CD4-positive, alpha-beta T cell (primary cell): ENCODE measurements at regions not wholly inside any gene's neighbourhood (a gene's known extent, or its start where the extent isn't known, plus 50 kb on each side); places are given as distances from the start of the nearest gene placed in this dataset.

Experiments used
- ATAC-seq: fragments of 200-7000 bp; cut with Tn5 transposase; one replicate; pipeline ENCODE4 v1.10.0; 2022; ENCODE audit warnings: mild to moderate bottlenecking; ENCODE audit not compliant: poor library complexity
- CTCF ChIA-PET: fragments of 350-600 bp; sonication (Branson Sonifier 250); formaldehyde crosslinking; loops from one replicate; lab custom pipeline; 2021; ENCODE audit warnings: antibody characterized with exemption, inconsistent platforms; lab: Charles Lee
- POLR2A ChIA-PET: fragments of 350-600 bp; sonication (Branson Sonifier 250); formaldehyde crosslinking; loops from one replicate; lab custom pipeline; 2021; ENCODE audit warnings: antibody characterized with exemption, inconsistent platforms; lab: Charles Lee
- DNase-seq, 14 experiments: peaks; one replicate each; pipeline ENCODE4 v3.0.0-alpha.2; 2013 to 2020; ENCODE audit warnings: mixed read lengths in 2 of 14
- H3K27ac ChIP-seq, 2 donors: one replicate each; pipeline versions ENCODE4 v1.5.1 to v1.7.0; 2013; ENCODE audit warnings: low read length in 2 of 2, low read depth in 1 of 2, mild to moderate bottlenecking in 1 of 2
- H3K27me3 ChIP-seq, 2 experiments: 1 replicate in 1 of 2; 2 replicates in 1 of 2; pipeline versions ENCODE4 v1.6.1 to v1.7.0; 2013; ENCODE audit warnings: low read length in 2 of 2, control low read depth in 1 of 2, mild to moderate bottlenecking in 1 of 2, moderate library complexity in 1 of 2; ENCODE audit not compliant: insufficient read depth in 2 of 2, control insufficient read depth in 1 of 2
- H3K36me3 ChIP-seq: one replicate; pipeline ENCODE4 v1.6.1; 2013; ENCODE audit warnings: low read length, control low read depth; ENCODE audit not compliant: insufficient read depth
- H3K4me1 ChIP-seq: one replicate; pipeline ENCODE4 v1.6.1; 2013; ENCODE audit warnings: low read length, control low read depth; ENCODE audit not compliant: insufficient read depth
- H3K4me3 ChIP-seq: one replicate; pipeline ENCODE4 v1.5.1; 2013; ENCODE audit warnings: mild to moderate bottlenecking, low read length, moderate library complexity
- H3K9me3 ChIP-seq, 2 experiments: 1 replicate in 1 of 2; 2 replicates in 1 of 2; pipeline versions ENCODE4 v1.6.1 to v1.7.0; 2013; ENCODE audit warnings: low read length in 2 of 2, mild to moderate bottlenecking in 2 of 2, control low read depth in 1 of 2, moderate library complexity in 1 of 2; ENCODE audit not compliant: control insufficient read depth in 1 of 2, insufficient read depth in 1 of 2
- H3K27ac Mint-ChIP-seq: one replicate; pipeline ENCODE4 v1.8.0; 2020; ENCODE audit warnings: mixed read lengths
- H3K27me3 Mint-ChIP-seq: one replicate; pipeline ENCODE4 v1.8.0; 2021; ENCODE audit warnings: mixed read lengths
- H3K36me3 Mint-ChIP-seq: one replicate; pipeline ENCODE4 v1.8.0; 2021; ENCODE audit warnings: low read depth, mixed read lengths
- H3K4me1 Mint-ChIP-seq: one replicate; pipeline ENCODE4 v1.8.0; 2021; ENCODE audit warnings: low read depth, mixed read lengths
- H3K4me3 Mint-ChIP-seq: one replicate; pipeline ENCODE4 v1.8.0; 2020; ENCODE audit warnings: mild to moderate bottlenecking, mixed read lengths
- H3K9me3 Mint-ChIP-seq: one replicate; pipeline ENCODE4 v1.8.0; 2020; ENCODE audit warnings: mixed read lengths
- CTCF ChIP-seq: fragments of 200-600 bp; IDR thresholded peaks from one replicate; pipeline ENCODE4 v1.8.0; 2022; ENCODE audit warnings: antibody characterized with exemption, mild to moderate bottlenecking
- intact Hi-C, 2 experiments: fragments of 100-400 bp; cut with DNase I in 1 of 2; cut with micrococcal nuclease in 1 of 2; formaldehyde crosslinking; loops; one replicate each; pipeline versions ENCODE4 v1.15.1 to v1.9.0; 2023 to 2025; cut with DNase I, micrococcal nuclease

- ATAC-seq (no peak), DNase-seq (no peak)
- Mint-ChIP-seq H3K4me3 (no peak overlapping the region), H3K27me3 (no peaks in the 10 kb centered on the region), H3K4me1 (no peaks in the 10 kb centered on the region), H3K27ac (no peak overlapping the region), H3K9me3 (peaks cover 2% of the 10 kb centered on the region), H3K36me3 (no peaks in the 10 kb centered on the region)
- Histone ChIP-seq H3K36me3 (no peaks in the 10 kb centered on the region), H3K4me1 (no peaks in the 10 kb centered on the region), H3K4me3 (no peak overlapping the region), H3K27ac (no peak overlapping the region), H3K27me3 (no peaks in the 10 kb centered on the region), H3K9me3 (peaks cover 0 to 5% of the 10 kb centered on the region in 2 experiments)
- CTCF ChIA-PET: no interaction called here
- POLR2A ChIA-PET: no interaction called here
- intact Hi-C loops: loop anchor here in 1 of 2 experiments (10.0 kb wide), 1 partner anchor 61 kb away; no protein-coding TSS in a partner anchor
- TF ChIP-seq CTCF: no peak
These were observed 138.2 kb upstream of the BRINP3 start for GRCh38 chr1:190615818-190616217.

- DNase-seq (no peak), ATAC-seq (no peak)
- H3K4me1 ChIP-seq: no peaks in the 10 kb centered on the region
- no peak overlapping the region for H3K4me3 Mint-ChIP-seq
- H3K27ac ChIP-seq: no peak overlapping the region
- no peaks in the 10 kb centered on the region for H3K27me3 Mint-ChIP-seq
- peaks cover 2% of the 10 kb centered on the region for H3K9me3 Mint-ChIP-seq
- no peaks in the 10 kb centered on the region for H3K4me1 Mint-ChIP-seq
- H3K27ac Mint-ChIP-seq: no peak overlapping the region
- no peak for TF ChIP-seq CTCF
- POLR2A ChIA-PET: no interaction called here
- H3K4me3 ChIP-seq: no peak overlapping the region
- intact Hi-C loops: loop anchor here in 1 of 2 experiments (10.0 kb wide), 1 partner anchor 61 kb away; no protein-coding TSS in a partner anchor
- peaks cover 0 to 5% of the 10 kb centered on the region in 2 experiments for H3K9me3 ChIP-seq
- H3K36me3 ChIP-seq: no peaks in the 10 kb centered on the region
- CTCF ChIA-PET: no interaction called here
- H3K36me3 Mint-ChIP-seq: no peaks in the 10 kb centered on the region
- no peaks in the 10 kb centered on the region for H3K27me3 ChIP-seq
These were observed 138.6 kb upstream of the BRINP3 start for GRCh38 chr1:190616235-190616634.

DNA sequence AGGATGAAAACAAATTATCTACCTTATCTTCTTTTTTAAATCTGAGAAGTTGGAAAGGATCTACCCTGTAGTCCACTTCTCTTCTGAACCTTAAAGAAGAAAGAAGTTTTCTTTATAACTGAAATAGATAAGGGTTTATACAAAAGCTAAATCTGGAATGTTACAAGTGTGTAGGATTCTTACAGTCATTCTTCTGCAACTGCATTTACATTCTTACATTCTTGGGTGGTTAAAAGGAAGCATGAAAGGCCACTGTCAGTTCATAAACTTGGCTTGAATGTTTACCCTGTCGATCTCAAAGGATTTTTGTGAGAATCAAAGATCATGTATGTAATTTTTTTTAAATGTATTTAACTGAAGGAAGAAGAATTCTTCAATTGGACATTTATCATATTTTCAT, 142.1 kb upstream of the BRINP3 start:
- peaks cover 0 to 12% of the 10 kb centered on the region in 2 experiments for H3K9me3 ChIP-seq
- no peaks in the 10 kb centered on the region for H3K27me3 Mint-ChIP-seq
- no peak overlapping the region for H3K4me3 Mint-ChIP-seq
- ChIA-PET POLR2A (no interaction called here), CTCF (no interaction called here)
- H3K27me3 ChIP-seq: no peaks in the 10 kb centered on the region
- H3K4me3 ChIP-seq: no peak overlapping the region
- intact Hi-C loops: loop anchor here in 1 of 2 experiments (10.0 kb wide), 1 partner anchor 65 kb away; no protein-coding TSS in a partner anchor
- H3K4me1 Mint-ChIP-seq: no peaks in the 10 kb centered on the region
- ATAC-seq (no peak), DNase-seq (no peak)
- H3K4me1 ChIP-seq: no peaks in the 10 kb centered on the region
- no peaks in the 10 kb centered on the region for H3K36me3 ChIP-seq
- no peak for TF ChIP-seq CTCF
- H3K36me3 Mint-ChIP-seq: no peaks in the 10 kb centered on the region
- no peak overlapping the region for H3K27ac Mint-ChIP-seq
- H3K9me3 Mint-ChIP-seq: peaks cover 3% of the 10 kb centered on the region
- no peak overlapping the region for H3K27ac ChIP-seq
